ENCODE measurements at regions not wholly inside any gene's neighbourhood (a gene's known extent, or its start where the extent isn't known, plus 50 kb on each side); places are given as distances from the start of the nearest gene placed in this dataset.
"Not testable (repeated sequence)": the region's sequence is repeated elsewhere in the genome, so short reads cannot be mapped to it uniquely, and the experiment has no call there.

GRCh38 chr10:123221418-123221817 lies 67.2 kb downstream of the BUB3 start:
- H3K36me3 Mint-ChIP-seq, result peaks cover 42% of the 10 kb centered on the region
- H3K4me3 Mint-ChIP-seq, result no peak overlapping the region
- no peaks in the 10 kb centered on the region for H3K9me3 Mint-ChIP-seq
- no peaks in the 10 kb centered on the region for H3K27me3 Mint-ChIP-seq
- ATAC-seq, result no peak
- H3K27ac Mint-ChIP-seq, result no peak overlapping the region
- H3K4me1 Mint-ChIP-seq, result no peaks in the 10 kb centered on the region

- Mint-ChIP-seq H3K27ac (no peak overlapping the region), H3K27me3 (no peaks in the 10 kb centered on the region), H3K36me3 (peaks cover 32% of the 10 kb centered on the region), H3K4me3 (no peak overlapping the region), H3K9me3 (no peaks in the 10 kb centered on the region), H3K4me1 (no peaks in the 10 kb centered on the region)
- ATAC-seq, result no peak
These were observed 68.6 kb downstream of the BUB3 start for GRCh38 chr10:123222832-123223231.

GRCh38 chr10:123227706-123228105 lies 73.5 kb downstream of the BUB3 start:
- Mint-ChIP-seq H3K9me3 (peaks cover 7% of the 10 kb centered on the region), H3K36me3 (peaks cover 52% of the 10 kb centered on the region), H3K27ac (no peak overlapping the region), H3K4me1 (no peaks in the 10 kb centered on the region), H3K4me3 (no peak overlapping the region), H3K27me3 (no peaks in the 10 kb centered on the region)
- ATAC-seq, result no peak

GRCh38 chr10:123229927-123230630 lies 75.9 kb downstream of the BUB3 start:
- Mint-ChIP-seq H3K4me1 (no peaks in the 10 kb centered on the region), H3K9me3 (peaks cover 14% of the 10 kb centered on the region), H3K27me3 (no peaks in the 10 kb centered on the region), H3K36me3 (peaks cover 54% of the 10 kb centered on the region), H3K4me3 (no peak overlapping the region), H3K27ac (no peak overlapping the region)
- no peak for ATAC-seq

- H3K4me1 Mint-ChIP-seq, ATAC-seq, H3K4me3 Mint-ChIP-seq, H3K27me3 Mint-ChIP-seq, H3K27ac Mint-ChIP-seq: not testable (repeated sequence)
- peaks cover 20% of the 10 kb centered on the region for H3K9me3 Mint-ChIP-seq
- peaks cover 74% of the 10 kb centered on the region for H3K36me3 Mint-ChIP-seq
These were observed 78.7 kb downstream of the BUB3 start for GRCh38 chr10:123232879-123233278.

- H3K27me3 Mint-ChIP-seq, H3K27ac Mint-ChIP-seq, H3K4me3 Mint-ChIP-seq, H3K4me1 Mint-ChIP-seq, ATAC-seq: not testable (repeated sequence)
- H3K9me3 Mint-ChIP-seq, result peaks cover 18% of the 10 kb centered on the region
- H3K36me3 Mint-ChIP-seq, result peaks cover 61% of the 10 kb centered on the region
These were observed 80.8 kb downstream of the BUB3 start for GRCh38 chr10:123235014-123235413.

- H3K4me3 Mint-ChIP-seq, result no peak overlapping the region
- no peaks in the 10 kb centered on the region for H3K27me3 Mint-ChIP-seq
- H3K36me3 Mint-ChIP-seq, result peaks cover 50% of the 10 kb centered on the region
- ATAC-seq, result no peak
- H3K27ac Mint-ChIP-seq, result no peak overlapping the region
- H3K9me3 Mint-ChIP-seq, result peaks cover 18% of the 10 kb centered on the region
- peaks cover 3% of the 10 kb centered on the region for H3K4me1 Mint-ChIP-seq
These were observed 81.9 kb downstream of the BUB3 start for GRCh38 chr10:123236126-123236525.

- H3K4me1 Mint-ChIP-seq, result peaks cover 13% of the 10 kb centered on the region
- no peak overlapping the region for H3K4me3 Mint-ChIP-seq
- no peak overlapping the region for H3K27ac Mint-ChIP-seq
- H3K36me3 Mint-ChIP-seq, result peaks cover 38% of the 10 kb centered on the region
- ATAC-seq, result no peak
- no peaks in the 10 kb centered on the region for H3K27me3 Mint-ChIP-seq
- peaks cover 5% of the 10 kb centered on the region for H3K9me3 Mint-ChIP-seq
These were observed 86.0 kb downstream of the BUB3 start for GRCh38 chr10:123240250-123240649.

- H3K36me3 Mint-ChIP-seq, result peaks cover 34% of the 10 kb centered on the region
- H3K4me3 Mint-ChIP-seq, result no peak overlapping the region
- peaks cover 13% of the 10 kb centered on the region for H3K4me1 Mint-ChIP-seq
- H3K9me3 Mint-ChIP-seq, result no peaks in the 10 kb centered on the region
- no peaks in the 10 kb centered on the region for H3K27me3 Mint-ChIP-seq
- no peak for ATAC-seq
- H3K27ac Mint-ChIP-seq, result no peak overlapping the region
These were observed 86.6 kb downstream of the BUB3 start for GRCh38 chr10:123240776-123241175.

GRCh38 chr10:123241391-123242141 lies 87.4 kb downstream of the BUB3 start:
- peak; percentile 75 for ATAC-seq
- H3K27me3 Mint-ChIP-seq, result no peaks in the 10 kb centered on the region
- no peak overlapping the region for H3K4me3 Mint-ChIP-seq
- peak overlapping the region; percentile 68 for H3K27ac Mint-ChIP-seq
- H3K36me3 Mint-ChIP-seq, result peaks cover 40% of the 10 kb centered on the region
- peaks cover 2% of the 10 kb centered on the region for H3K9me3 Mint-ChIP-seq
- H3K4me1 Mint-ChIP-seq, result peaks cover 13% of the 10 kb centered on the region

- peaks cover 13% of the 10 kb centered on the region for H3K4me1 Mint-ChIP-seq
- peaks cover 2% of the 10 kb centered on the region for H3K9me3 Mint-ChIP-seq
- no peak for ATAC-seq
- H3K27me3 Mint-ChIP-seq, result no peaks in the 10 kb centered on the region
- no peak overlapping the region for H3K27ac Mint-ChIP-seq
- no peak overlapping the region for H3K4me3 Mint-ChIP-seq
- H3K36me3 Mint-ChIP-seq, result peaks cover 25% of the 10 kb centered on the region
These were observed 90.5 kb downstream of the BUB3 start for GRCh38 chr10:123244747-123245146.

GRCh38 chr10:123245264-123245663 lies 91.1 kb downstream of the BUB3 start:
- H3K27ac Mint-ChIP-seq, result no peak overlapping the region
- H3K36me3 Mint-ChIP-seq, result peaks cover 25% of the 10 kb centered on the region
- no peak overlapping the region for H3K4me3 Mint-ChIP-seq
- ATAC-seq, result no peak
- peaks cover 2% of the 10 kb centered on the region for H3K9me3 Mint-ChIP-seq
- H3K4me1 Mint-ChIP-seq, result peaks cover 13% of the 10 kb centered on the region
- H3K27me3 Mint-ChIP-seq, result no peaks in the 10 kb centered on the region

GRCh38 chr10:123249894-123250293 lies 95.7 kb downstream of the BUB3 start:
- ATAC-seq, result no peak
- no peak overlapping the region for H3K4me3 Mint-ChIP-seq
- no peaks in the 10 kb centered on the region for H3K4me1 Mint-ChIP-seq
- H3K9me3 Mint-ChIP-seq, result peaks cover 2% of the 10 kb centered on the region
- H3K27ac Mint-ChIP-seq, result no peak overlapping the region
- H3K36me3 Mint-ChIP-seq, result peaks cover 8% of the 10 kb centered on the region
- H3K27me3 Mint-ChIP-seq, result no peaks in the 10 kb centered on the region

GRCh38 chr10:123250640-123251039 lies 96.4 kb downstream of the BUB3 start:
- Mint-ChIP-seq H3K36me3 (peaks cover 8% of the 10 kb centered on the region), H3K4me3 (no peak overlapping the region), H3K27ac (no peak overlapping the region), H3K4me1 (no peaks in the 10 kb centered on the region), H3K27me3 (no peaks in the 10 kb centered on the region), H3K9me3 (peaks cover 2% of the 10 kb centered on the region)
- no peak for ATAC-seq

- no peak for ATAC-seq
- Mint-ChIP-seq H3K27ac (no peak overlapping the region), H3K9me3 (no peaks in the 10 kb centered on the region)
These were observed 98.6 kb downstream of the BUB3 start for GRCh38 chr10:123252779-123253178.

GRCh38 chr10:123254343-123254742 lies 100.1 kb downstream of the BUB3 start:
- H3K36me3 Mint-ChIP-seq, H3K4me1 Mint-ChIP-seq, H3K27ac Mint-ChIP-seq, H3K27me3 Mint-ChIP-seq, H3K4me3 Mint-ChIP-seq, H3K9me3 Mint-ChIP-seq: not testable (repeated sequence)
- peak; percentile 27 for ATAC-seq

More at GRCh38 chr10:123252779-123253178, 98.6 kb downstream of the BUB3 start:
- no peaks in the 10 kb centered on the region for H3K4me1 Mint-ChIP-seq
- no peaks in the 10 kb centered on the region for H3K36me3 Mint-ChIP-seq
- H3K4me3 Mint-ChIP-seq, result no peak overlapping the region
- no peaks in the 10 kb centered on the region for H3K27me3 Mint-ChIP-seq
